ENCODE measurements at regions not wholly inside any gene's neighbourhood (a gene's known extent, or its start where the extent isn't known, plus 50 kb on each side); places are given as distances from the start of the nearest gene placed in this dataset.

- WGBS (ENCODE audit: extremely low coverage, insufficient coverage, insufficient read length), result no CpG with 5 or more reads among the region's 8 CpGs
- Histone ChIP-seq H2BK12ac (ENCODE audit: low read length) (no peak overlapping the region), H3K18ac (ENCODE audit: low read length) (no peak overlapping the region)
Measured at GRCh38 chr4:159422019-159422418, 319.1 kb downstream of the RAPGEF2 start.

GRCh38 chr4:159422626-159423025, 319.7 kb downstream of the RAPGEF2 start:
- H2BK120ac ChIP-seq (ENCODE audit: insufficient read depth, low read length, poor library complexity), result no peak overlapping the region
- no peak overlapping the region for H2AFZ ChIP-seq (ENCODE audit: insufficient read depth, low read length, poor library complexity)
- no peak overlapping the region for H3K18ac ChIP-seq (ENCODE audit: low read length)
- H4K91ac ChIP-seq (ENCODE audit: low read depth, low read length), result no peak overlapping the region
- no peaks in the 10 kb centered on the region for H3K79me1 ChIP-seq (ENCODE audit: low read length)
- no peak overlapping the region for H2BK12ac ChIP-seq (ENCODE audit: low read length)
- no CpG with 5 or more reads among the region's 1 CpG for WGBS (ENCODE audit: extremely low coverage, insufficient coverage, insufficient read length)
- H2BK5ac ChIP-seq (ENCODE audit: low read depth, low read length, poor library complexity), result no peak overlapping the region
- no peak overlapping the region for H3K4me2 ChIP-seq (ENCODE audit: low read length)
- no peak overlapping the region for H4K12ac ChIP-seq (ENCODE audit: low read depth, low read length)
- no peak overlapping the region for H3K4me3 ChIP-seq (ENCODE audit: low read depth, low read length)
- H3K9me3 ChIP-seq (ENCODE audit: insufficient read depth, low read depth, low read length), result peaks cover 3% of the 10 kb centered on the region
- no peaks in the 10 kb centered on the region for H3K27me3 ChIP-seq (ENCODE audit: insufficient read depth, low read length)
- H3K23ac ChIP-seq (ENCODE audit: low read length), result no peak overlapping the region
- H3K27ac ChIP-seq (ENCODE audit: low read depth, low read length), result no peak overlapping the region
- H2AK5ac ChIP-seq (ENCODE audit: low read length), result no peak overlapping the region
- no peak overlapping the region for H3K14ac ChIP-seq (ENCODE audit: low read length)
- H3K4ac ChIP-seq (ENCODE audit: low read depth, low read length), result no peak overlapping the region
- no peaks in the 10 kb centered on the region for H3K79me2 ChIP-seq (ENCODE audit: control insufficient read depth, insufficient read depth, low read length, poor library complexity)
- DNase-seq, result no peak
- no peaks in the 10 kb centered on the region for H3K4me1 ChIP-seq (ENCODE audit: control insufficient read depth in 1 of 2, insufficient read depth in 2 of 2, low read length in 2 of 2)
- H3K9ac ChIP-seq (ENCODE audit: low read length), result no peak overlapping the region
- no peak overlapping the region for H4K8ac ChIP-seq (ENCODE audit: low read depth, low read length)
- H3K36me3 ChIP-seq (ENCODE audit: control insufficient read depth in 1 of 2, insufficient read depth in 2 of 2, low read length in 2 of 2), result no peaks in the 10 kb centered on the region

More at GRCh38 chr4:159422019-159422418, 319.1 kb downstream of the RAPGEF2 start:
- Histone ChIP-seq H3K36me3 (ENCODE audit: control insufficient read depth in 1 of 2, insufficient read depth in 2 of 2, low read length in 2 of 2) (no peaks in the 10 kb centered on the region), H3K4me2 (ENCODE audit: low read length) (no peak overlapping the region), H2BK120ac (ENCODE audit: insufficient read depth, low read length, poor library complexity) (no peak overlapping the region), H3K14ac (ENCODE audit: low read length) (no peak overlapping the region), H3K4me3 (ENCODE audit: low read depth, low read length) (no peak overlapping the region), H2BK5ac (ENCODE audit: low read depth, low read length, poor library complexity) (no peak overlapping the region), H3K27ac (ENCODE audit: low read depth, low read length) (no peak overlapping the region), H4K12ac (ENCODE audit: low read depth, low read length) (no peak overlapping the region), H2AK5ac (ENCODE audit: low read length) (no peak overlapping the region), H3K9me3 (ENCODE audit: insufficient read depth, low read depth, low read length) (peaks cover 3% of the 10 kb centered on the region), H4K91ac (ENCODE audit: low read depth, low read length) (no peak overlapping the region), H3K4me1 (ENCODE audit: control insufficient read depth in 1 of 2, insufficient read depth in 2 of 2, low read length in 2 of 2) (no peaks in the 10 kb centered on the region), H4K8ac (ENCODE audit: low read depth, low read length) (no peak overlapping the region), H3K23ac (ENCODE audit: low read length) (no peak overlapping the region), H3K79me2 (ENCODE audit: control insufficient read depth, insufficient read depth, low read length, poor library complexity) (no peaks in the 10 kb centered on the region), H3K27me3 (ENCODE audit: insufficient read depth, low read length) (no peaks in the 10 kb centered on the region), H3K9ac (ENCODE audit: low read length) (no peak overlapping the region), H3K4ac (ENCODE audit: low read depth, low read length) (no peak overlapping the region), H2AFZ (ENCODE audit: insufficient read depth, low read length, poor library complexity) (no peak overlapping the region), H3K79me1 (ENCODE audit: low read length) (no peaks in the 10 kb centered on the region)
- no peak for DNase-seq

GRCh38 chr4:159425737-159426305, 322.9 kb downstream of the RAPGEF2 start:
- no peaks in the 10 kb centered on the region for H3K27me3 ChIP-seq (ENCODE audit: insufficient read depth, low read length)
- H3K9ac ChIP-seq (ENCODE audit: low read length), result no peak overlapping the region
- H3K23ac ChIP-seq (ENCODE audit: low read length), result no peak overlapping the region
- no peaks in the 10 kb centered on the region for H3K79me2 ChIP-seq (ENCODE audit: control insufficient read depth, insufficient read depth, low read length, poor library complexity)
- no peak overlapping the region for H4K91ac ChIP-seq (ENCODE audit: low read depth, low read length)
- H3K36me3 ChIP-seq (ENCODE audit: control insufficient read depth in 1 of 2, insufficient read depth in 2 of 2, low read length in 2 of 2), result no peaks in the 10 kb centered on the region
- H2AFZ ChIP-seq (ENCODE audit: insufficient read depth, low read length, poor library complexity), result no peak overlapping the region
- H3K14ac ChIP-seq (ENCODE audit: low read length), result no peak overlapping the region
- no peak overlapping the region for H2AK5ac ChIP-seq (ENCODE audit: low read length)
- H4K12ac ChIP-seq (ENCODE audit: low read depth, low read length), result no peak overlapping the region
- H3K79me1 ChIP-seq (ENCODE audit: low read length), result no peaks in the 10 kb centered on the region
- no peak overlapping the region for H3K18ac ChIP-seq (ENCODE audit: low read length)
- H2BK5ac ChIP-seq (ENCODE audit: low read depth, low read length, poor library complexity), result no peak overlapping the region
- H2BK120ac ChIP-seq (ENCODE audit: insufficient read depth, low read length, poor library complexity), result no peak overlapping the region
- no peak overlapping the region for H3K27ac ChIP-seq (ENCODE audit: low read depth, low read length)
- peaks cover 0 to 4% of the 10 kb centered on the region in 2 experiments for H3K4me1 ChIP-seq (ENCODE audit: control insufficient read depth in 1 of 2, insufficient read depth in 2 of 2, low read length in 2 of 2)
- H3K9me3 ChIP-seq (ENCODE audit: insufficient read depth, low read depth, low read length), result no peaks in the 10 kb centered on the region
- no peak overlapping the region for H4K8ac ChIP-seq (ENCODE audit: low read depth, low read length)
- no CpG with 5 or more reads among the region's 4 CpGs for WGBS (ENCODE audit: extremely low coverage, insufficient coverage, insufficient read length)
- DNase-seq, result no peak
- no peak overlapping the region for H3K4me2 ChIP-seq (ENCODE audit: low read length)
- H2BK12ac ChIP-seq (ENCODE audit: low read length), result no peak overlapping the region
- H3K4me3 ChIP-seq (ENCODE audit: low read depth, low read length), result no peak overlapping the region
- no peak overlapping the region for H3K4ac ChIP-seq (ENCODE audit: low read depth, low read length)

- no peaks in the 10 kb centered on the region for H3K79me1 ChIP-seq (ENCODE audit: low read length)
- H2AK5ac ChIP-seq (ENCODE audit: low read length), result no peak overlapping the region
- H3K9me3 ChIP-seq (ENCODE audit: insufficient read depth, low read depth, low read length), result no peaks in the 10 kb centered on the region
- H2AFZ ChIP-seq (ENCODE audit: insufficient read depth, low read length, poor library complexity), result no peak overlapping the region
- no peak overlapping the region for H3K4ac ChIP-seq (ENCODE audit: low read depth, low read length)
- H3K23ac ChIP-seq (ENCODE audit: low read length), result no peak overlapping the region
- H3K4me3 ChIP-seq (ENCODE audit: low read depth, low read length), result no peak overlapping the region
- no peak overlapping the region for H4K8ac ChIP-seq (ENCODE audit: low read depth, low read length)
- H3K79me2 ChIP-seq (ENCODE audit: control insufficient read depth, insufficient read depth, low read length, poor library complexity), result no peaks in the 10 kb centered on the region
- H2BK12ac ChIP-seq (ENCODE audit: low read length), result no peak overlapping the region
- H3K27ac ChIP-seq (ENCODE audit: low read depth, low read length), result no peak overlapping the region
- no peaks in the 10 kb centered on the region for H3K36me3 ChIP-seq (ENCODE audit: control insufficient read depth in 1 of 2, insufficient read depth in 2 of 2, low read length in 2 of 2)
- no peak overlapping the region for H3K4me2 ChIP-seq (ENCODE audit: low read length)
- H3K18ac ChIP-seq (ENCODE audit: low read length), result no peak overlapping the region
- DNase-seq, result no peak
- no peak overlapping the region for H4K12ac ChIP-seq (ENCODE audit: low read depth, low read length)
- H2BK120ac ChIP-seq (ENCODE audit: insufficient read depth, low read length, poor library complexity), result no peak overlapping the region
- H3K9ac ChIP-seq (ENCODE audit: low read length), result no peak overlapping the region
- no peak overlapping the region for H3K14ac ChIP-seq (ENCODE audit: low read length)
- no CpG with 5 or more reads among the region's 5 CpGs for WGBS (ENCODE audit: extremely low coverage, insufficient coverage, insufficient read length)
- H4K91ac ChIP-seq (ENCODE audit: low read depth, low read length), result no peak overlapping the region
- H3K27me3 ChIP-seq (ENCODE audit: insufficient read depth, low read length), result no peaks in the 10 kb centered on the region
- H3K4me1 ChIP-seq (ENCODE audit: control insufficient read depth in 1 of 2, insufficient read depth in 2 of 2, low read length in 2 of 2), result peaks cover 0 to 4% of the 10 kb centered on the region in 2 experiments
- no peak overlapping the region for H2BK5ac ChIP-seq (ENCODE audit: low read depth, low read length, poor library complexity)
Measured at GRCh38 chr4:159428293-159428692, 325.4 kb downstream of the RAPGEF2 start.
